ENCODE measurements at regions not wholly inside any gene's neighbourhood (a gene's known extent, or its start where the extent isn't known, plus 50 kb on each side); places are given as distances from the start of the nearest gene placed in this dataset.

- no peaks in the 10 kb centered on the region for H3K36me3 ChIP-seq (replicated peaks; ENCODE audit: control insufficient read depth, insufficient read depth, low read length)
- H3K4me3 ChIP-seq (ENCODE audit: insufficient read depth, low read depth, low read length) = no peak overlapping the region
- DNase-seq = no peak
- H3K27me3 ChIP-seq (ENCODE audit: control insufficient read depth, insufficient read depth, low read length) = no peaks in the 10 kb centered on the region
Measured at GRCh38 chr3:23146163-23146562, 57.0 kb upstream of the UBE2E2 start.

- DNase-seq = no peak
- Histone ChIP-seq H3K36me3 (replicated peaks; ENCODE audit: control insufficient read depth, insufficient read depth, low read length) (no peaks in the 10 kb centered on the region), H3K27me3 (ENCODE audit: control insufficient read depth, insufficient read depth, low read length) (no peaks in the 10 kb centered on the region), H3K4me3 (ENCODE audit: insufficient read depth, low read depth, low read length) (no peak overlapping the region)
Measured at GRCh38 chr3:23152989-23153388, 50.1 kb upstream of the UBE2E2 start.

All from H7 (cell line).